DMS114 treated with DMSO at 0.1 percent for 48 hours (cell line): ENCODE measurements at regions not wholly inside any gene's neighbourhood (a gene's known extent, or its start where the extent isn't known, plus 50 kb on each side); places are given as distances from the start of the nearest gene placed in this dataset.
"Not testable (repeated sequence)": the region's sequence is repeated elsewhere in the genome, so short reads cannot be mapped to it uniquely, and the experiment has no call there.

Experiments
- DNase-seq: peaks from one replicate; lab custom pipeline; 2025; ENCODE audit not compliant: unreplicated experiment; lab: John Stamatoyannopoulos, UW

- no peak for DNase-seq
These were observed 183.8 kb upstream of the DCC start for GRCh38 chr18:52156166-52156565.

- no peak for DNase-seq
These were observed 179.4 kb upstream of the DCC start for GRCh38 chr18:52160636-52161035.

- DNase-seq, result no peak
These were observed 176.5 kb upstream of the DCC start for GRCh38 chr18:52163478-52163877.

- not testable (repeated sequence) for DNase-seq
These were observed 171.9 kb upstream of the DCC start for GRCh38 chr18:52168131-52168530.

GRCh38 chr18:52174220-52174619, 165.8 kb upstream of the DCC start:
- DNase-seq, result no peak

- DNase-seq, result no peak
These were observed 164.6 kb upstream of the DCC start for GRCh38 chr18:52175406-52175805.

GRCh38 chr18:52183107-52183506, 156.9 kb upstream of the DCC start:
- DNase-seq, result no peak

GRCh38 chr18:52190195-52190594, 149.8 kb upstream of the DCC start:
- no peak for DNase-seq

- DNase-seq, result no peak
These were observed 149.4 kb upstream of the DCC start for GRCh38 chr18:52190631-52191030.

GRCh38 chr18:52200406-52200805, 139.6 kb upstream of the DCC start:
- no peak for DNase-seq

GRCh38 chr18:52200921-52201663, 138.9 kb upstream of the DCC start:
- DNase-seq, result no peak

- no peak for DNase-seq
These were observed 131.4 kb upstream of the DCC start for GRCh38 chr18:52208646-52209045.

GRCh38 chr18:52216109-52216508, 123.9 kb upstream of the DCC start:
- DNase-seq, result no peak

- DNase-seq, result no peak
These were observed 123.3 kb upstream of the DCC start for GRCh38 chr18:52216666-52217065.

- no peak for DNase-seq
These were observed 120.9 kb upstream of the DCC start for GRCh38 chr18:52219102-52219501.

GRCh38 chr18:52220062-52220591, 119.9 kb upstream of the DCC start:
- no peak for DNase-seq

- no peak for DNase-seq
These were observed 117.8 kb upstream of the DCC start for GRCh38 chr18:52222211-52222610.

- DNase-seq, result no peak
These were observed 112.5 kb upstream of the DCC start for GRCh38 chr18:52227536-52227935.

GRCh38 chr18:52228166-52228565, 111.8 kb upstream of the DCC start:
- DNase-seq, result no peak

GRCh38 chr18:52236131-52236530, 103.9 kb upstream of the DCC start:
- no peak for DNase-seq

- no peak for DNase-seq
These were observed 102.4 kb upstream of the DCC start for GRCh38 chr18:52237551-52237950.

- no peak for DNase-seq
These were observed 97.3 kb upstream of the DCC start for GRCh38 chr18:52242711-52243110.

GRCh38 chr18:52244658-52245057, 95.3 kb upstream of the DCC start:
- no peak for DNase-seq
